Activated CD4-positive, alpha-beta T cell treated with anti-CD3 and anti-CD28 coated beads, Interleukin-2, amount 50 U/mL, for 16 hours (primary cell): ENCODE measurements at regions not wholly inside any gene's neighbourhood (a gene's known extent, or its start where the extent isn't known, plus 50 kb on each side); places are given as distances from the start of the nearest gene placed in this dataset.

Experiments
- DNase-seq: peaks from one replicate; pipeline ENCODE4 v3.0.0-alpha.2; 2020

DNA sequence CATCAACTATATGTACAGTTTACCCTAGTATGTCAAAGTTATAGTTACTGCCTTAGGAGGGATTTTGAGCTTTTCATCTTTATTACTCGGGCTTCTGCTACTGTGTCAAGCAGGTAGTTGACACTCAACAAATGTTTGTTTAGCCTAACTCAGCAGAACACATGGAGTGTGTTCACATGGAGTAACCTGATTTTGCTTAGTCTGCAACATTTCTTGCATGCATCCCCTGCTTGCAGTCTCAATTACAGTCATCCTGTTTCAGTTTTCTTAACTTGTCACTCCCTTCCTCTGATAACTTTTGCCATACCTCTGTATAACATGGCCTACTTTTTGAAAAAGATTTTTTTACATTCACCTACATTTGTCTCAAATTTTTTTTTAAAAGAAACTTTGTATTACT, 135.5 kb downstream of the NMUR2 start:
- DNase-seq = no peak

DNA sequence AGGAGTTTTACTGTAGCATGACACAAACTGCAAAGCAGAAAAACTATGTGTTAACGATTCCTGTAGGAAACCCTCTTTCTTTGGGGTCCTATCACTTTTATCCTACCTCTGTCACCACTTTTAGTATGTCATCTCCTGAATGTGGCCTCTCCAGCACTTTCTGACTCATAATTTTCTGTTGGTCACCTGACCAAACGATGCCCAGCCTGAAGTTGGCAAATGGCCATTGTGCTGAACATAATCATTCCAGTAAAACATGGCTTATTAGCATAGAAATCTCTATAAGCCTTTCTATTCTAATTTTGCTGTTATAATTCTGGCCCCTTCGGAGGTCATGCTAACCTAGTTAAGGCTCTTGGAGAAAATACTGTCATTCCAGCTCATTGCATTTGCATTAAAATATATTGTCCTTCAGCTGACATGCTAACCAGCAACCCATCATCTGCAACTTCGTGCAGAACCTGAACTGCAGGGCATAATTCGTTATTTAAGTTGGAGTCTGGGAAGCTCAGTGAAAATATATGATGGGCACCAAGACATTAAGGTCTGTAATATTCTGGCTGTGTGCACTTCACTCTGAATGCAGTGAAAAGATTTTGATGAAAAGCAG, 140.3 kb downstream of the NMUR2 start:
- DNase-seq = no peak

DNA sequence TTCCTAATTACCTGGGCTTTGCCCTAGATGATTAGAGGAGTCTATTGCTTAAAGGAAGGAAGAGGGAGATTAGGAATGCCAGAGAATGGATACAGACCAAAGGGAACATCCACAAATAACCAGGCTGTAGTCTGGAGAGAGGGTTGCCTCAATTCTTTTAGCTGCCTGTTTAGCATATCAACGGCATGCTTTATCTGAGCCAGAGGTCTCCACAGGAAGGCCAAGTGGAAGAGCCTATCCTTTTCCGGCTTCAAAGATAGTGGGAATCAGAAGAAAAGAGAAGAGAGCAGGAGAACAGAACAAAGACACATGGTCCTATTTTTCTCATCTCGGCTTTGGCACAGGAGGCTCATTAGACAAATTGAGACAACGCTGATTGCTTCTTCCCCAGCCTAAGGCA, 142.4 kb downstream of the NMUR2 start:
- no peak for DNase-seq

DNA sequence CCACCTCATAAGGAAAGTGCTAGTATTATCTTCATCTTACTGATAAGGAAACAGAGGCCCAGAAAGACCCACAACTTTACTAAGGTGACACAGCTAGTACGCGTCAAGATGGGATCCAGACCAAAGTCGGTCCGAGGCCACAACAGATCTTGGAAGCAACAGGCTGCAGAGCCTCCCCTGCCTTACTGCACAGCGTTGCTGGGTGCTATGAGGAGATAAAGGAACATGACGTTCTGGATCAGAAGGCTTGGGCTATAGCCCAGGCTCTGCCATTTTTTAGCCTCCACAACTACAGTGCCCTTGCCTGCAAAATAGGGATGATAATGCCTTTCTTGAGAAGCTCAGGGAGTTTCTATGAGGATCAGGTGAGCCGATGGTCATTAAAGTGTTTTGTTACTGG, 144.1 kb downstream of the NMUR2 start:
- no peak for DNase-seq

DNA sequence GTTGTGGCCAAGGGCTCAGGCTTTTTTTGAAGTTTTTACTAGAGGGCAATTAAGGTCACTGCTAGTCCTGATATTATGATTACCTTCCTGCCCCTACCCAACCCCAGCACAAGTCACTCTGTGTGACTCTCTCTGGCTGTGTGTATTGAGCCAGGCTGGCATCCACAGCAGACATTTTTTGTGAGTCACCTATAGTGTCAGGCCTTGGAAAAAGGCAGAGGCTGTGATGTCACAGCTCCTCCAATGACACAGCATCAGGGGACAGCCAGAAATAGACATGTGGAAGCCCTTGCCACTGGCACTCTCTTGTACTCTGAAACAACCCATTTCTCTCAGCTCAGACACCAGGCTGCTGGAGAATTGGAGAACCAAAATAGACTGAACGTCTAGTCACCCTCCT, 145.4 kb downstream of the NMUR2 start:
- DNase-seq = no peak

DNA sequence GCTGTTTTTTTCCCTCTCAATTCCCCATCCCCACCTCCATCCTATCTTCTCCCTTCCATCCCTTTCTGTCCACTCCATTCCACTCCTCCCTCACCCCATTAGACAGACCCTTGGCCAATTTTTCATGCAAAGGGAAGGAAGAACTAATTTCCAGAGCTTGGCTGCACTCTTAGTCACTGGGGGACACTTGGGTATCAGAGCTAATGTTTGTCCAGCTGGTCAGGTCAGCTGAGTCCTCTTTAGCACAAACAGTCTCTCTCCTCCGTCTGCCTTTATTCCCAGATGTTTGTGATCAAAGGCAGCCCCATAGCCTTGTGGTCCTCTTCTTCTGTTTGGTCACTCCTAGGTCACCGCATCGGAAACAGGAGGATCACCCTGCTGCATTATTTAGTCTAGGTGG, 148.5 kb downstream of the NMUR2 start:
- no peak for DNase-seq

DNA sequence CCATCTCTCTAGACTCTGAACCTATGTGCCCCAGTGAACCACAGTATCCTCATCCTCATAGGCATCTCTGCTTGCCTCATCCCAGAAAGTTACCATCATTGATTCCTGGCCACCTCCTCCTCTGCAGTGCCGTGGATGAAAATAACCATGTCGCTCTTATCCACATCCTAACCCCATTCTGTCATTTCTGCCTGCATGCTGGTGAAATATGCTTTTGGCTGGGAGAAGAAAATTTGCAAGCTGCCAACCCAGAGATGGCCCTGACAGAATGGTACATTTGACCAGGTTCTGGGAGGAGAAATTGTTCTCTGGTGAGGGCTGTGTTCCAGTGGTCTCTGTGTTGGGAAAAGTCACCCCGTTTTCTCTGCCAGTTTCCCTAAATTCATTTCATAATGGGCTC, 149.7 kb downstream of the NMUR2 start:
- DNase-seq = no peak

DNA sequence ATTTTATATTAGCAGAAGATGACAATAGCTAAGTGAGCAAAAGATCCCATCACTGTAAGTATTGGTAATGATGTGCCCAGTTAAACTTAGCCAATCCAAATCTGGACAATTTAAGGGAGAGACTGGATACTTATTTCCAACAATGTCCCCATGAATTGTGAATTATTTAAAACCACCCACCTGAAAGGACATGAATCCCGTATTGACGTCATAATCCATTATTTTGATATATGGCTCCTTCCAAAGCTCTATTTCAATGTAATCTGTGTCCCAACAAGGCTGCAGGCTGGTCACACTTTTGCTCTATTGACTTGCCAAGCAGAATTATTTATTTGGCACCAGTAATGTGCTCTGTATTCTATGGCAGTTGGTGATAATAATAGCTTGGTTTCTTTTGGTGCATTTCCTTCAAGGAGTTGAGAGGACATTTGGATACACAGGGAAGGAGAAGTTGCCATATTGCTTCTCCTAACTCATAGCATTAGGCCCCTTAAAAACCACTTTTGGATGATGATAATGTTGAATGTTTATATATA, 157.2 kb downstream of the NMUR2 start:
- no peak for DNase-seq

DNA sequence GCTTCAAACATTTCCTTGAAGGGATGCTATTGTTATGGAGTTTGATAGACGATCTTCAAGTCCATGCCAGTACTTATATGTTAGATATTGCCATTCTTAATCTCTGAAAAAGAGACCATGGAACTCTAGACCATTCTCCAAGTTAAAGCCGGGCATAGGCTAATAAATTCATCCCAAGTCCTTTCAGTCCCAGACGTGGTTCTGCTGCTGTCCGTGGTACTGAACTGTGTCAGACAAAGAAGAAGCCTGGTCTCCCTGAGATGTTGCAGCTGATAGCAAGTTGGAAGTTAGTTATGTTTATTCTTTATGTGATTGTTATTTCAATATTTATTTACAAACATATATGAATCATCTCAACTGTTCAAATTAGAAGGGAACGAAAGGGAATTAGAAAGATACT, 158.7 kb downstream of the NMUR2 start:
- no peak for DNase-seq

DNA sequence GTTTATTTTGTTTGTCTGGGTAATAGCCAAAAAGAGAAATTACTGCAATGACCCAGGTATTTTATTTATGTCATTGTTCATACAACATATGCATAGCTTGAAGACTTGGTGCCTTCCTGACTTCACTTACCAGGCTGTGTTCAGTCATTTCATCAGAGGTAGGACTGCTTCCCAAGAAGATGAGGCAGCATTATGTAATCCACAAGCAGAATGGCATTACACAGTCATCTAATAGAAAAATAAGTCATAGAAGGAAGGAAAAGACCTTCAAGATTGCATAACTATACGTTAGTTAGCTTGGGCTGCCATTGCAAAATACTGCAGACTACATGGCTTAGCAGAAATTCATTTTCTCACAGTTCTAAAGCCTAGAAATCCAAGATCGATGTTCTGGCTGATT, 167.5 kb downstream of the NMUR2 start:
- DNase-seq = no peak

DNA sequence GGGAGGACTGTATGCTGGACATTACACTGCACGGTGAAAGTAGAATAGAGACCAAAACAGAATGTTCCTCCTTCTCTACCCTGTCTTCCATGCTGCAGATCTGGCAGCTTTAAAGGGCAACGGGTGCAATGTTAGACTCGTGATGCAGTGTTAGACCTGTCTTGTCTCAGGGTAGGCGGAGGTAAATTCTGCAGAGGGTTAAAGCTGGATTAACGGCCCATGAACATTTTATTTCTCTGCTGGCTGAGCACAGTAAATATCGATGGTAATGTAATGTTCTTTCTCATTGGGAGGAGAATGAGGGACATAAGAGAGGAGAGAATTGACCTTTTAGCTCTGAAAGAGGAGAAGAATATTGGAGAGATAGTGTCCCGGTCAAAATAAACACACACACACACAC, 178.9 kb downstream of the NMUR2 start:
- no peak for DNase-seq

DNA sequence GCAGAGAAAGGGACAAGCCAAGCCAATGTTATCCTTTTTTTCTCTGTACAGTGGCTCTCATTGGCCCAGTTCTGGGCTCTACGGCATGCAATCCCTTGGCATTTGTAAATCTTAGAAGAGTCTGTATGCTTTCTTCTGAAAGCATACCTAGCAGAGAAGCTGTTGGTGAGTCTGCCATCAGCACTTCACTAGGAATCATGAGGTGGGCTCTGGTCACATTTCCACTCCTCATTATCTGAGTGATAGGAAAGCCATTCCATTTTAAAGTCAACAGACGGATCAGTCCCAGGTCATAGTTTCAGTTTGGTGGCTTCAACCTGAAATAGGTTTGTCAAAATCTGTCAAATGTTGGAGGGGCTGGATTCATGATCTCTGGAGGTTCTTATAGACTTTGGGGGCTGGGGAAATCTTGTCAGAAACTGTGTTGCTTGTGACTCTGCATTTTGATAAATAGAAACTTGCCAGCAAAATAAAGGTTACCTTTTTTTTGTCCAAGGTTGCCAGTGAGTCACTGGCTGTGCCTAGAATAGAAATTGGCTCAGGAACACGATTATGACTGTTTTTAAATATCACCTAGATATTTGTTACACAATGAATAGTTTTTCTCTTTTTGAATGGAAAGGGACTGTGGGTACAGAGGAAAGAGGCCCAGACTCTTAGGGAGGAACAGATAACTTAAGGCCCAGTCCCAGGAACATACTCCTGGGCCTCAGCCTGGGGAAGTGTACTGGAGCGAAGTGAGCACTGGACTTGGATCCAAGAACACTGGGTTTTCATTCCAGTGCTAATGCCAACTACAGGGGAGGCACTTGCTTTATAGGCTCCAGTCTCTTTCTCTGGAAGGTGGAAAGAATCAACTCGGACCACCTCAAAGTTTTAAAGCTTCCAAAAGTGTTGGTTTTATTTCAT, 183.1 kb downstream of the NMUR2 start:
- DNase-seq = no peak

DNA sequence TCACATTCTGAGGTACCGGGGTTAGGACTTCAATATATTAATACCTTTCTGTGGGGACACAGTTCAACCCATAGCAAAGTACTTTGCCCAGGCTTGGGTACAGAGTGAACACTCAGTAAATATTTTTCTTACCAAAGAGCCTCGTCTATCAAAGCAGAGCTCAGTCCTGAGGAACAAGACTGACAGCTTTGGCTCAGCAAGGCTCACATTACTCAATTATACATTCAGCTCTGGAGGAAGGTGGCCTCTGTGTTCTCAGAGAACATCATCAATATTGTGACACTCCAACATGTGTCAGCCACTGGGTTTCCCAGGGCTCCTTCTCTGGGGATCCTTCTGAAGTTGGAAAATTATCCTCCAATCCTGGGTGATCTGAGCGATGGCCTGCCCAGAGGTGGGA, 186.4 kb downstream of the NMUR2 start:
- no peak for DNase-seq

DNA sequence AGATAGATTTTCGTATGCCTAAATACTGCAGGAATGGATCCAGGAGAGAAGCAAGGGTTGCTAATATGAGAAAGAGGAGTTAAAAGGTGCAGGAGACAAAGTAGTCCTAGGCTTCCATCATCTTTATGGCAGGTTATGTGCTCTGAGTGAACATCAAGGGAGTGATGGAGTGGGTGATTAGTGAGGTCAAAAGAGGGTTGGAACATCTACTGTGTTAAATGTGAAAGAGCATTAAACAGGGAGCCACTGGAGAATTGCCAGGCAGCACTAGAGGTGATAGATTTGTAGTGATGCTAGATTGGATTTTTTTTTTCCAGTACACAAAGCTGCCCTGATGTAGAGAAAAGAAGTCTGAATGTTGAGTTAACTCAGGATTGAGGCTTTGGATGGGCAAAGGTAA, 199.3 kb downstream of the NMUR2 start:
- no peak for DNase-seq

DNA sequence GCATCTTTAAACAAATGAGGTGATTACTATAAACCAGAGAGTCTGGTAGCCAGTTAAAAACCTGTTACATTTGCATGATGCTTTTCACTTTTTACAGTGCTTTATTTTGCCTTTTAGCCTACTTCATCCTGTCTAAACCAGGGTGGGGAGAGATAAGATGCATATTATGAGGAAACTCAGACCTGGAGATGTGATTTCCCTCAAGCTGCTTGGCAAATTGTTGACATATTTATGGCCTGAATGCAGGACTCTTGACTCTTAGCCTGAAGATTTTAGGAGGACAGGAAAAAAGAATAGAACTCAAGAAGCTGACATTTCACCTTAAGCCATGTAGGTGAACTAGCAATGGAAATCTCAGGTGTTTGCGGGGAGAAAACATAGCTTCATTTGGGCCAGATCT, 202.8 kb downstream of the NMUR2 start:
- DNase-seq = no peak

DNA sequence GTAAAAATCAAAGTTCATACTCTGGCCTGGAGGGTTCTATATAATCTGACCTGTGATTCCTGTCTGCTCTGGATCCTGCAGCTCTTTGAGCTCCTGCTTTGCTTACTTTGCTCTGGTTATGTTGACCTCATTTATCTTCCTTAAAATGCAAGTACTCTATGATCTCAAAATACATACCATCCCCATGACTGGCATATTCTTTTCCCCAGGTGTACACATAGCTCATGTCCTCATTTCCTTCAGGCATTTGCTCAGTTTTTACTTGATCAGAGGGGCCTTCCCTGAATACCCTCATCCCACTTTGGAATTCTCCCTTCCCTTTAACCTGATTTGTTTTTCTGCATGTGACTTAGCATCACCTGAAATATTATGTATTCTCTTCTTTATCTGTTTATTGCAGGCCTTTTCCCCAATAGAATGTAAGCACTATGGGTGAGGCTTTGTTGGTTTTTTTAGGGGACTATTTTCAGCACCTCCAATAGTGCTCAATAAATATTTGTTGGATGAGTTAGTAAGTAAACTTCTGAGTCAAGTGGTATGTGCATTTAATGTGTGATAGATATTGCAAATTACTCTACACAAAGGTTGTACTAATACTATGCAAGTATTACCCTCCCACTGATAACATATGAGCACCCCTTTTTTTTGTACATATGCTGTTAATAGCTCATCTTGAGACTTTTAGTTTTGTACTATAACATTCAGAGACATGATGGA, 211.5 kb downstream of the NMUR2 start:
- DNase-seq = no peak

DNA sequence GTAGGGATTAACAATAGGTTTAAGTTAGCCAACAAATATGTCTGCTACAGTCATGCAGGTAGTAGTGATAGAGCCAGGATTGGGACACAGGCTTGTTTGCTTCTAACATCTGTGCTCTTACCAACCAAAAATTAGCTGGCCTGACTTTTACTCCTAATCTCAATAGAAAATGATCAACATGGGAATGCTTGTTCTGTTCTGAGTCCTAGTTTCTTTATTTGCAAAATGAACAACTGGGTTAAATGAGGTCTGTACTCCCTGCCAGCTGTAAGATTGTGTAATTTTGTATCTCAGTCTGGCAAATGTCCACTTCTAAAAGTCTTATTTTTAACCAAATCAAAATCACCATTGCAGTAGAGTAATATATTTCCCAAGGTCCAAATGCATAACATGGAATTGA, 216.8 kb downstream of the NMUR2 start:
- no peak for DNase-seq

DNA sequence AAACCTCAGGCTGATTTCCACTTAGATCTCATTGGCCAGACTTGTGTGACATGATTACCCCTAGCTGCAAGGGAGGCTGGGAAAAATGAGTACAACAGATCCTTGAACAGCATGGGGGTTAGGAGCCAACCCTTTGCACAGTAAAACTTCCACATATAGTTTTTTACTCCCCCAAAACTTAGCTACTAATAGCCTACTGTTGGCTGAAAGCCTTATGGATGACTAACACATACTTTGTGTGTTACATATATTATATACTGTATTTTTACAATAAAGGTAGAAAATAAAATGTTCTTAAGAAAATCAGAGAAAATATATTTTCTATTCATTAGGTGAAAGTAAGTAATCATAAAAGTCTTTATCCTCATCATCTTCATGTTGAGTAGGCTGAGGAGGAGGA, 217.4 kb downstream of the NMUR2 start:
- no peak for DNase-seq

DNA sequence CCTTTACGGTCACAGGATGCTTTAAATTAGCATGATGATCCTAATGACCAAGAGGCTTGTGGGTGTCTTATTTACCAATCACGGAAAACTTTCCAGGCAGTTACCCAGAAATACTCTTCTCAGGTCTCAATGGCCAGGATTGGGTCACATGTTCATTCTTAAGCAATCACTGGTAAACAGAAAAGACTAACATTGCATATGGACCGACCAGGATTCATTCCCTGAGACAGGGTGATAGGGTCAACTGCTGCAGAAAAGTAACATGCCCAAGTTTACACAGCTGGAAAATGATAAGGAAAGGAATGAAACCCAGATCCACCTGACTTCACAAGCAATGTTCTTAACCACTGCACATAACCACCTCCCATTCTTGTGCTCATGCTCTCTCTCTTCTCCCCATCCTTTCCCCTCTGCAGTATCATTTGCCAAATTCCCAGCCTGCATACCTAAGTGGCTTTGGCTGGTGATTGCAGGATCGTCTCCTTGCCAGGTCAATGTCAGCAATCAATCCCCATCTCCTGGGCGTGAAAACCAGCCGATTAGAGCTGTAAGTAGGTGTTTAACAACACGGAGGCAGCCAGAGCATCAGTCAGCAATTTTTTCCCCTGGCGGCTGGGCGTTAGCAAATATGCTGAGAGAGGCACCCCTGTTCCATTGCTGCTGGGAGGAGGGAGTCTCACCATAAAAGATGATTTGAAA, 219.4 kb downstream of the NMUR2 start:
- no peak for DNase-seq

DNA sequence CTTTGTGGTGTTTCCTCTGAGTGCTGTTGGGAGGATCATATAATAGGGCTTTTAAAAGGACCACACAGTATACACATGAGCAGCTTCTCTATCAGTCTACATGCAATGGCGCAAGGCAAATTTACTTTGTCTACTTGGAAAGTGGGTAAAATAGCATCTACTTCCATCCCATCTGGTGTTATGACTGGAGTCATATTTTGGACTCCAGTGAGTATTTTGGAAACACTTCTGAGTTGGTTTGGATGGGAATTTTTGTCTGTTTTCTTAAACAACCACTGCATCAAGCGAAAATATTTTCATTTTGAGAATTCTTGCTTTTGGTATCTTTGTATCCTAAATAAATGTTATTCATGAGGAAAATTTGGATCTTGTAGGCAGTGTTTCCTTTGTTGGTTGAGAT, 220.8 kb downstream of the NMUR2 start:
- DNase-seq = no peak

DNA sequence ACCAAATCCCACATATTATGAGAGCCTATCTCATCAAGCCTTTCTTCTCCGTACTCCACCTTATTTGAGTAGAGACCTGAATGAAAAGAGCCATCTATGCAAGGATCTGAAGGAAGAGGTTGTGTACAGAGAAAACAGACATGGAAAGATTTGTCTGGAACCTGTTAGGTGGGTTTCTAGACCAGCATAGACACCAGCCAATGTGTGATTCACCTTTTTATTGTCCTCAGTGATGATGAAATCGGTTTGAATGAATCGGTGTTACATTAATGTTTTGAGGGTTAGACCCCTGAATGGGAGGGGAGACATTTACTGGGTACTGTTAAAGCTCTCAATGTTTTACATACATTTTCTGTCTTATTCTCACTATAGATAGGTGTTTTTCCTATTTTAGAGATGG, 223.6 kb downstream of the NMUR2 start:
- DNase-seq = no peak

DNA sequence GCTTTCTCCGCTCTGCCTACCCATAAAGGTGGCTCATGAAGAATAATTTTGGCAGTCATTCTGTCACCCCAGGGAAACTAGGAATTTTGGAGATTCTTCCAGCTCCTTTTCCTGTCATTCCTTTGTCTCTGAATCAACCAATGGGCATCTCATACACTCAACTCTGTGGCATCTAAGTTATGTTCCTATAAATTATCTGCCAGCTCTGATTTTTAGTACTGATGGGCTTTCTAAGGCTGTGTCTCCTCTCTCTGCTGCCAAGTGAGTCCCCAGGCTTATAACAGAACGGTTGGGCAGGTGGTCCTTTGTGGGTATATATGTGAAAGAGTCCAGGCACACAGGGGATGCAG, 226.8 kb downstream of the NMUR2 start:
- no peak for DNase-seq

DNA sequence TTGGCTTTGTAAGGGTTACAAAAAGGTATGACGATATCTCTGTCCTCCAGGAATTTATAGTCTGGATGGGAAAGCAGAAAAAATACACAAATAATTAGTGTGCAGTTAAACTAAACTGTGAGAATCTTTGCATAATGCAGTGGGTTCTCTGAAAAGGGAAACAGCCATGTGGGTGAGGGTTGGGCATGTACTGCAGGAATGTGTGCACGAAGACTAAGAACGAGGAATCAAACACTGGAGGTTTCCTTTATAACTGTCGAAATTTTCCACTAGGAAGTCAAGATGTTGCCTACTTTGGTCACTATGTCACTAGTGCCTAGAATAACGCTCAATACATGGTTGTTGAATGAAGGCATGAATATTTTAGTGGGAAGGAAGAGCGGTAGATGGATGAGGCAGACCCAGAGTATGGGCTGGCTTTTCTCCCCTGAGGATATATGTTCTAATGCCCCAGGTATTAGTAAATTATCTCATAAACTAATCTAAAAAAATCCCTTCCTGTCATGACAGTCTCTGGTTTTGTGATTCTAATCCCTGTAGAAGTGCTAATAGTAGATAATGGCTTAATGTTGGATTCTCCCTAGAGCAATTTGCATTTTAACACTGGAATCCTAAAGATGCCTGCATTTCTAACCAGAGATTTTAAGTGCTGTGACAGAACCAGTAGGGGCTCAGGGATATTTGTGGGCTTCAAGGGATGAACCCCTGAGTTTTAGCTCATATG, 227.3 kb downstream of the NMUR2 start:
- DNase-seq = no peak
